HG03045 (cell line): ENCODE measurements at regions not wholly inside any gene's neighbourhood (a gene's known extent, or its start where the extent isn't known, plus 50 kb on each side); places are given as distances from the start of the nearest gene placed in this dataset.
A peak's percentile ranks its signal among the peaks of the same experiment; 100 is the strongest.

Experiments used
- ATAC-seq: cut with Tn5 transposase; IDR thresholded peaks from one replicate; pipeline ENCODE4 v1.9.1; 2021; ENCODE audit warnings: mild to moderate bottlenecking, moderate library complexity; ENCODE audit not compliant: unreplicated experiment

GRCh38 chr14:54241517-54241916 lies 155.3 kb upstream of the CDKN3 start:
- ATAC-seq = no peak

- no peak for ATAC-seq
Observed at GRCh38 chr14:54251356-54251755, 145.5 kb upstream of the CDKN3 start.

- no peak for ATAC-seq
Observed at GRCh38 chr14:54252072-54252730, 144.6 kb upstream of the CDKN3 start.

- no peak for ATAC-seq
Observed at GRCh38 chr14:54253195-54253947, 143.4 kb upstream of the CDKN3 start.

GRCh38 chr14:54256156-54256555 lies 140.7 kb upstream of the CDKN3 start:
- ATAC-seq = no peak

GRCh38 chr14:54257424-54257823 lies 139.4 kb upstream of the CDKN3 start:
- ATAC-seq = no peak

GRCh38 chr14:54258382-54258781 lies 138.4 kb upstream of the CDKN3 start:
- no peak for ATAC-seq

- ATAC-seq = no peak
Observed at GRCh38 chr14:54259821-54260220, 137.0 kb upstream of the CDKN3 start.

- ATAC-seq = no peak
Observed at GRCh38 chr14:54261283-54261682, 135.5 kb upstream of the CDKN3 start.

GRCh38 chr14:54266616-54267015 lies 130.2 kb upstream of the CDKN3 start:
- peak; percentile 4 for ATAC-seq

- peak; percentile 84 for ATAC-seq
Observed at GRCh38 chr14:54267172-54267571, 129.6 kb upstream of the CDKN3 start.

GRCh38 chr14:54275997-54276725 lies 120.6 kb upstream of the CDKN3 start:
- no peak for ATAC-seq

- ATAC-seq = no peak
Observed at GRCh38 chr14:54278087-54278486, 118.7 kb upstream of the CDKN3 start.

GRCh38 chr14:54278665-54279295 lies 118.0 kb upstream of the CDKN3 start:
- ATAC-seq = no peak

- ATAC-seq = no peak
Observed at GRCh38 chr14:54282849-54283248, 114.0 kb upstream of the CDKN3 start.

- no peak for ATAC-seq
Observed at GRCh38 chr14:54285030-54285429, 111.8 kb upstream of the CDKN3 start.

- ATAC-seq = no peak
Observed at GRCh38 chr14:54291491-54292191, 105.2 kb upstream of the CDKN3 start.

- ATAC-seq = no peak
Observed at GRCh38 chr14:54294802-54295201, 102.0 kb upstream of the CDKN3 start.

- no peak for ATAC-seq
Observed at GRCh38 chr14:54299410-54300363, 97.1 kb upstream of the CDKN3 start.

GRCh38 chr14:54300881-54301280 lies 95.9 kb upstream of the CDKN3 start:
- no peak for ATAC-seq
